Endothelial cell of umbilical vein (primary cell): ENCODE measurements at regions not wholly inside any gene's neighbourhood (a gene's known extent, or its start where the extent isn't known, plus 50 kb on each side); places are given as distances from the start of the nearest gene placed in this dataset.

Source experiments
- BruUV-seq: library from RNA; stranded (reverse); fragments of 400-500 nt; replicated peaks from 2 replicates; lab custom pipeline; 2021; lab: Mats Ljungman, UMichigan
- CTCF ChIA-PET: fragments of 300-600, 350-600 bp; sonication (Branson Sonifier 250); formaldehyde crosslinking; loops from one replicate; lab custom pipeline; 2021; ENCODE audit warnings: antibody characterized with exemption, inconsistent platforms; lab: Charles Lee
- POLR2A ChIA-PET: fragments of 300-600, 350-600 bp; sonication (Branson Sonifier 250); formaldehyde crosslinking; loops from one replicate; lab custom pipeline; 2021; ENCODE audit warnings: antibody characterized with exemption, inconsistent platforms; lab: Charles Lee
- DNase-seq: peaks from one replicate; pipeline ENCODE4 v3.0.0-alpha.2; 2011; ENCODE audit warnings: low read depth, low spot score
- FAIRE-seq: peaks from 2 replicates; lab custom pipeline; 2011; peaks lifted over from hg19 to GRCh38; lab: Jason Lieb, UNC
- H2AFZ ChIP-seq: 2 replicates; pipeline ENCODE4 v1.6.0; 2012; ENCODE audit warnings: low read depth, low read length, control low read depth, inconsistent platforms
- H3K27ac ChIP-seq: 2 replicates; pipeline ENCODE4 v1.5.1; 2011; ENCODE audit warnings: low read depth, mild to moderate bottlenecking, control low read depth, low read length, moderate library complexity; ENCODE audit not compliant: insufficient read depth
- H3K27me3 ChIP-seq, 2 experiments: 2 replicates each; pipeline versions ENCODE4 v1.6.0 to v1.6.1; 2011; ENCODE audit warnings: low read length in 2 of 2, mixed read lengths in 1 of 2; ENCODE audit not compliant: control insufficient read depth in 2 of 2, insufficient read depth in 2 of 2
- H3K36me3 ChIP-seq, 2 experiments: 2 replicates in 1 of 2; 3 replicates in 1 of 2; pipeline ENCODE4 v1.5.1; 2011; ENCODE audit warnings: low read length in 2 of 2, mild to moderate bottlenecking in 1 of 2, moderate library complexity in 1 of 2; ENCODE audit not compliant: control insufficient read depth in 2 of 2, insufficient read depth in 2 of 2; ENCODE audit errors: extremely low read depth in 1 of 2
- H3K4me1 ChIP-seq: 3 replicates; pipeline ENCODE4 v1.5.1; 2011; ENCODE audit warnings: mild to moderate bottlenecking, low read length; ENCODE audit not compliant: control insufficient read depth, insufficient read depth; ENCODE audit errors: extremely low read depth
- H3K4me2 ChIP-seq: 2 replicates; pipeline ENCODE4 v1.6.1; 2011; ENCODE audit warnings: low read length, control low read depth, mixed read lengths; ENCODE audit not compliant: insufficient read depth
- H3K4me3 ChIP-seq, 3 experiments: fragments of 200-600 bp in 1 of 3; sonication (generic), shearing (Covaris generic) in 1 of 3; replicated peaks in 1 of 3; 2 replicates each; pipeline ENCODE4 v1.5.1; 2011 to 2016; ENCODE audit warnings: control low read depth in 3 of 3, low read length in 3 of 3, mild to moderate bottlenecking in 2 of 3, inconsistent platforms in 1 of 3, low read depth in 1 of 3, moderate library complexity in 1 of 3; ENCODE audit not compliant: insufficient read depth in 1 of 3
- H3K79me2 ChIP-seq: 2 replicates; pipeline ENCODE4 v1.6.0; 2012; ENCODE audit warnings: low read length, inconsistent platforms; ENCODE audit not compliant: control insufficient read depth, insufficient read depth
- H3K9ac ChIP-seq: replicated peaks from 2 replicates; pipeline ENCODE3; 2011; ENCODE audit warnings: low read length, control low read depth; ENCODE audit not compliant: insufficient read depth; ENCODE audit errors: extremely low read depth
- H3K9me1 ChIP-seq: replicated peaks from 3 replicates; pipeline ENCODE4 v1.6.0; 2011; ENCODE audit warnings: mild to moderate bottlenecking, low read length; ENCODE audit not compliant: control insufficient read depth, insufficient read depth; ENCODE audit errors: extremely low read depth
- H3K9me3 ChIP-seq: replicated peaks from 2 replicates; pipeline ENCODE4 v1.5.1; 2012; ENCODE audit warnings: low read length, inconsistent platforms; ENCODE audit not compliant: control insufficient read depth, insufficient read depth
- H4K20me1 ChIP-seq: replicated peaks from 2 replicates; pipeline ENCODE3; 2011; ENCODE audit warnings: mild to moderate bottlenecking, low read length; ENCODE audit not compliant: control insufficient read depth, insufficient read depth; ENCODE audit errors: extremely low read depth
- CTCF ChIP-seq, 2 donors: IDR thresholded peaks; 1 replicate in 1 of 2; 2 replicates in 1 of 2; pipeline ENCODE4 v1.5.1; 2011; ENCODE audit warnings: low read length in 2 of 2, mild to moderate bottlenecking in 2 of 2, moderate library complexity in 2 of 2, control low read depth in 1 of 2, inconsistent platforms in 1 of 2, low read depth in 1 of 2; ENCODE audit not compliant: insufficient read depth in 1 of 2; ENCODE audit errors: extremely low read depth in 1 of 2
- EZH2 ChIP-seq: IDR thresholded peaks from 2 replicates; pipeline ENCODE4 v1.6.1; 2012; ENCODE audit warnings: borderline replicate concordance, low read depth, mild to moderate bottlenecking, moderate library complexity, low read length, inconsistent platforms; ENCODE audit not compliant: severe bottlenecking
- FOS ChIP-seq: IDR thresholded peaks from 2 replicates; pipeline ENCODE4 v1.6.1; 2011; ENCODE audit warnings: mild to moderate bottlenecking, low read length, moderate library complexity, borderline replicate concordance; ENCODE audit not compliant: insufficient read depth
- GATA2 ChIP-seq: IDR thresholded peaks from 2 replicates; pipeline ENCODE4 v1.7.0; 2011; ENCODE audit warnings: low read depth, mild to moderate bottlenecking, moderate library complexity, mixed read lengths, low read length; ENCODE audit not compliant: insufficient read length, insufficient read depth
- JUN ChIP-seq: IDR thresholded peaks from 2 replicates; pipeline ENCODE4 v1.6.1; 2011; ENCODE audit warnings: borderline replicate concordance, low read depth; ENCODE audit not compliant: insufficient read length, insufficient read depth
- MYC ChIP-seq: IDR thresholded peaks from one replicate; pipeline ENCODE4 v1.6.1; 2011; ENCODE audit warnings: mild to moderate bottlenecking, low read depth, low read length
- POLR2A ChIP-seq: IDR thresholded peaks from 2 replicates; pipeline ENCODE4 v1.6.1; 2012; ENCODE audit warnings: low read depth, mild to moderate bottlenecking, control low read depth, low read length
- POLR2AphosphoS5 ChIP-seq: IDR thresholded peaks from 2 replicates; pipeline ENCODE4 v1.6.1; 2012; ENCODE audit warnings: low read depth, mild to moderate bottlenecking, control low read depth, low read length, moderate library complexity; ENCODE audit not compliant: insufficient read depth
- dilution Hi-C: fragments of 300-500 bp; cut with MboI; formaldehyde crosslinking; loops from one replicate; pipeline ENCODE4 v1.15.0; 2019; ENCODE audit warnings: low sequenced_read_pairs; ENCODE audit not compliant: extremely low pct_ligation_motif_present
- intact Hi-C: fragments of 100-400 bp; cut with micrococcal nuclease; formaldehyde crosslinking; loops from one replicate; pipeline ENCODE4 v1.10.0; 2022
- TF ChIP-seq, protein P1 (sequence below): IDR thresholded peaks from 2 replicates; pipeline ENCODE4 v1.6.1; 2011; ENCODE audit not compliant: insufficient read depth, insufficient read length

GRCh38 chr3:137099364-137100219 is 141.8 kb downstream of the IL20RB start:
- H3K9ac ChIP-seq, result no peak overlapping the region
- FAIRE-seq (no peak), DNase-seq (no peak)
- H3K36me3 ChIP-seq, result no peaks in the 10 kb centered on the region
- no peak for TF ChIP-seq EZH2
- no peak for TF ChIP-seq MYC
- TF ChIP-seq GATA2, result no peak
- TF ChIP-seq POLR2A, result no peak
- TF ChIP-seq CTCF (IDR thresholded peaks at IDR 0.05; ENCODE audit: extremely low read depth in 1 of 2, insufficient read depth in 1 of 2, low read depth in 1 of 2, low read length in 2 of 2), result no peak
- no peak for TF ChIP-seq POLR2AphosphoS5
- no peak for TF ChIP-seq JUN
- TF ChIP-seq FOS, result no peak
- TF ChIP-seq, protein P1, sequence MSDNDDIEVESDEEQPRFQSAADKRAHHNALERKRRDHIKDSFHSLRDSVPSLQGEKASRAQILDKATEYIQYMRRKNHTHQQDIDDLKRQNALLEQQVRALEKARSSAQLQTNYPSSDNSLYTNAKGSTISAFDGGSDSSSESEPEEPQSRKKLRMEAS, result no peak
- H4K20me1 ChIP-seq, result no peaks in the 10 kb centered on the region
- H3K9me3 ChIP-seq, result no peaks in the 10 kb centered on the region
- POLR2A ChIA-PET, result no interaction called here
- dilution Hi-C loops, result no loop called here
- CTCF ChIA-PET, result interaction anchor here (5.0 kb wide), 1 partner anchor 11 kb away, joined by 45 read pairs; no protein-coding TSS in a partner anchor
- H3K4me1 ChIP-seq, result no peaks in the 10 kb centered on the region
- no peak overlapping the region for H3K4me3 ChIP-seq
- H3K4me2 ChIP-seq, result no peak overlapping the region
- H3K27ac ChIP-seq, result no peak overlapping the region
- H2AFZ ChIP-seq, result no peak overlapping the region
- no TSS peak for BruUV-seq
- H3K79me2 ChIP-seq, result no peaks in the 10 kb centered on the region
- H3K9me1 ChIP-seq, result no peaks in the 10 kb centered on the region
- intact Hi-C loops, result no loop called here
- no peaks in the 10 kb centered on the region for H3K27me3 ChIP-seq
